Superior temporal gyrus (tissue), 1 donor: ENCODE measurements at regions not wholly inside any gene's neighbourhood (a gene's known extent, or its start where the extent isn't known, plus 50 kb on each side); places are given as distances from the start of the nearest gene placed in this dataset.

ENCODE experiments used
- DNase-seq: peaks from one replicate; pipeline ENCODE4 v3.0.0-alpha.2; 2016; ENCODE audit errors: extremely low spot score

DNA sequence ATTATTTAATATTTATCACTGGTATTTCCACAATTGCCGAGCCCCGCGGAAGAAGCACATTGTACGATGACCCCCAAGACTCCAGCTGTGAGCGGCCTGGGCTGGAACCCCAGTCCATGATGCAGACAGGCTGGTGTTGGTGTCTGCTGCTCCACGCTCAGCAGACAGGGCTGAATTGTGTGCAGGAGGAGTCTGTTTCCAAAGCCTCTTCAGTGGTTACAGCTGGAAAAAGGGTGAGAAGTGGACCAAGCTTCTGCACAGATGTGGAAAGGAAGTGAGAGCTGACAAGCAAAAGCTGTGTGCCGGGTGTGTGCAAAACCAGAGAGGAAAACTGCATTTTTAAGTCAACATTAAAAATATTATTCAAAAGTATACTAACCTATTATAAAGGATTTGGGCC is 500.4 kb downstream of the GALR1 start:
- DNase-seq: no peak

DNA sequence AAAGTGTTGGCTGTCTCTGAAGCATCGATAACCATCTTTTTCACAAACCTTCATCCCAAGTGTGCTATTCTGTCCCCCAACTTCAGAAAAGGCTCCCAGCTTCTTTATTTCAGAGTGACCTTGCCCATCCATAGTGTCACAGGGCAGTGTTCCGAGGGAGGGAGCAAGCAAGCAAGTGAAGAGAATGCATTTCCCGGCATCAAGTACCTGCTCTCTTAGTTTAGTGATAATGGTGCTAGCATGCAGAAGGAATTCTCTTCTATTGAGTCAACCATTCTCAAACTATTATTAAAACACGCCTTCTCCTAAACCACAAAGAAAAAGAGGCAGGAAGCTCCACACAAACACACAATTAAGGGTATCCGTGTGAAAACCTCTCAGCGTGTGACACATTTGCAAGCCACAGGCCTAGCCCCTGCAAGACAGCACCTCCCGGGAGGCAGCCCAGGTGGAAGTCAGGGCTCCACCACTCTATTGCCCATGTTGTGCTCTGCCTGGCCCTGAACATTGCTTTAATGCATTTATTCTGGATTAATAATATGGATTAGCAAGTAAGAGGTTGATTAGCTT is 504.9 kb downstream of the GALR1 start:
- DNase-seq: no peak

DNA sequence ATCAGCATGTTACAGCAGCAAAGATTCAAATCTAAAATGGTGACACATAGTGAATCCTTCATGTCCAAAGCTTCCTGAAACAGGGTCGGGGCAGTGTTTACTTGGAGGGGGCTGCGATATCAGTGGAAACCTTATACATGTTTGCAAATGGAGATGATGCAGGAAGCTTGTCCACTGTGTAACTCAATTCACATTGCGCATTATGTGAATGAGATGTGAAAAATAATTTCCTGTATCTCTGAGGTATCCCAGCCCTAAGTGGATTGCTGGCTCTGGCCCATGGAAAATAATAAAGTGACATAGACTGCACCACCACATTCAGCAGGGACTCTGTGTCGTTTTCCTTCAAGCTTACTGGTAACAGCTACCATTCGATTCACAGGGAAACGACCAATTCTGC is 505.5 kb downstream of the GALR1 start:
- DNase-seq: no peak

DNA sequence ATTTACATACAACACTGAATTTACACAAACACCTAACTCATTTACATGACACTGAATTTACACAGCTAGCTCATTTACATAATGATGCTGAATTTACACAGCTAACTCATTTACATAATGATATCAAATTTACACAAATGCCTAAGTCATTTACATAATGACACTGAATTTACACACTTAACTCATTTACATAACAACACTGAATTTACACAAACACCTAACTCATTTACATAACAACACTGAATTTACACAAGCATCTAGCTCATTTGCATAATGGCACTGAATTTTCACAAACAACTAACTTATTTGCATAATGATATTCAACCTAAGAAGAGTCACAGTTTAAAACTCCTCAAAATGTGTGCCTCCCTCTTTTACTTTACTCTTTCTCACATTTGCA is 511.7 kb downstream of the GALR1 start:
- no peak for DNase-seq

DNA sequence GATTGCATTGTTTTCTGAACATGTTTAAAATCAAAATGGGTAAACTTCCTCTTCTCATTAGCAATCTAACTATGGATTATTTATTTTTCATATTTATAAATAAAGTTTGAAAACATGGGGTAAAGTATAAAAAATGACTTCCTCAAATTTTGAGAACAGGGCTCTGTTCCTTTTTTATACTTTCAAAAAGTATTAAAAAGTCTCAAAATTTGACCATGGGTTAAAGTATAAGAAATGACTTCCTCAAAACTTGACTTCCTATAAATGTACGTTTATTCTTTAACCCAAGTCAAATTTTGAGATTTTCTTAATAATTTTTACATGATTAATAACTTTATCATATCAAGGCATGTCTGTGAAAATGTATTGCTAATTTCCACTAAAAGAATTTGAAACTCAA is 512.4 kb downstream of the GALR1 start:
- DNase-seq: no peak

DNA sequence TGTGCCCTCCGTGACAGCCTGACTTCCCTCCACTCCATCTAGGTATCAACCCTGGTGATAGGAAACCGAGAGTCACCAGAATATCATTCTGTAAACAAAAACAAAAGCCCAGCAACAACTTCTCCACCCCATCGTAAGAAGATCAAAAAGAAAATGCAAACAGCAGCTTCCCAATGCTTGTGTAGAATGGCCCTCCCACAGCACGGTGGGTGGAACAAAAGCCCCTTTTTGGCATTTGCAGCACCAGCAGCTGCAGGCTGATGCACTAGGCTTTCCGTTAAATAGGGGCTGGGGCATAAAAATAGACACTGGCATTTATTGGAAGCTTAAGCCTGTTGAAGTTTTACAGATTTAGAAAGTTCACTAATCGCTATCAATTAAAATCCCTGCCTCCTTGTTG is 513.0 kb downstream of the GALR1 start:
- no peak for DNase-seq

DNA sequence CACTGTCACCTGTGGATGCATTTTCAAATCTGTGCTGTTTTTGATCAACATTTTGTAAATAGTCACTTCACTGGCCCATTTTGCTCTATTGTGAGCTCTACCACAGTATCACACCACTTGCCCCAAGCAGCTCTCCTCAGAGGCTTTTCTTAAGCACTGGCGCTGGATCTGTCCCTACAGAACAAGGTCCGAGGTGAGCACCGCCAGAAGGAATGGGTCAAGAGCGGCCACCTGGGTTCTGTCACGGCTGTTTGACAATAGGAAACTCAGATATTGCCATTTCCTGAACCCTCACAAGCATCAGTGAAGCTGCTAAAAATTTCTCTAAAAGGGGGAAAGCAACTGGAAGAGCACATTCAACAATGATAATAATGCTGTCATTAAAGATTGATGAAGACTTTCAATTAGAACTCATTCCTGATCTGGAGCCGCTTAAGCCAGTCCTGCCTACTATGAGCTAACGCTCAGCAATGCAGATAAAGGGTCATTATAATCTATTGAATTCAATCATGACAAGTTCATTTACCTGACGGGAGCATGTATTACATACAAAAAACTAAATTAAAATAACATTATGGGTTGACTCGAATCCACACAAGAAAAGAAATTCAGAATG is 514.0 kb downstream of the GALR1 start:
- no peak for DNase-seq

DNA sequence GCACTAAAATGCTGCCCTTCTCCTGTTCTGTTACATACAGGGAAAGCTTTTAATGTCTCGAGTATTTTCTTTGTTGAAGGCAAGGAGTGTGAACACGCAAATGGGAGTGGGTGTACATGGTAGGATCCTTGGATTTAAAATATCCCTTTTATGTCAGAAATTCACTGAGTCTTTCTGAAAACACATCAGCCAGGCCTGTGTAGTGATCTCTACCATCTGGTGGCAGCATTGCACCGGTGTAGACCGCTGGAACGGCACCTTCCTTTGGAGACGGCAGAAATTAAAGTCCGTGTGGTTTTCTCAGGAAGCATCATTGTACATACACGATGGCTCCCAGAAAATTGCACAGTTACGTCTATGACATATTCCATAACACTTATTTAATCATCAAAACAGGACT is 515.8 kb downstream of the GALR1 start:
- peak; percentile 58 for DNase-seq

DNA sequence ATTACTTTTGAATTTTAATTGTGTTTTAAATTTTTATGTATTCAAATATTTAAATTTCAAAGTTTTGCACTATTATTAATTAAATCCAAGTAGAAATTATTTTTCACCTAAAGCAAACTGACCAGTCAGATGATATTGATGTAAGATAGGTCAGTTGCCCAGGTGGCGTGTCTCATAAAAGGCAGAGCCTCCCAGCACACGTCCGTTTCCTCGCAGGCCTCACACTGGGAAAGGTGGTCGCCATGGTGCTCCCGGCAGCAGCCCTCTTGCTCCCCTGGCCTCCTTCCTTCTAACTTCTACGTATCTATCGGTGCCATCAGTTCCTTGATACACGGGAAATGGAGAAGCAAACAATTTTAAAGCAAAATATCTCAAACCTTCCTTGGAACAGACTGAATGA is 516.8 kb downstream of the GALR1 start:
- no peak for DNase-seq

DNA sequence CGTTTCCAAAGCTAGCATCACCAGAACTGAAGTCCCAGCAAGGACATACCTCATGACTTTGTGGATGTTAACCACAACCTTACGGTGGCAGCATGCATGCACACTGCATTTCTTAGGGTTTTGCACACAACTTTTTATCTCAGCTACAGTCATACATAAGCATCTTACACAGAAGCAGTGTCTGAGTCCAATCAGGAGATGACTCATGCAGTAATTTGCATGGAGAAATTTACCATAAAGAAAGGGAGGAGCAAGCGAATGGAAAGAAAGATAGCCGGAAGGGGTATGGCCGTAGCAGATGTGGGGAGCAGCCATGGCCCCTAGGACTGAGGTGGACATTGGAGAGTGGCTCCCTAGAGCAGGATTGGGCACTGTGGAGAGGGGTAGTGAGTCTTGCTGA is 522.5 kb downstream of the GALR1 start:
- DNase-seq: no peak

DNA sequence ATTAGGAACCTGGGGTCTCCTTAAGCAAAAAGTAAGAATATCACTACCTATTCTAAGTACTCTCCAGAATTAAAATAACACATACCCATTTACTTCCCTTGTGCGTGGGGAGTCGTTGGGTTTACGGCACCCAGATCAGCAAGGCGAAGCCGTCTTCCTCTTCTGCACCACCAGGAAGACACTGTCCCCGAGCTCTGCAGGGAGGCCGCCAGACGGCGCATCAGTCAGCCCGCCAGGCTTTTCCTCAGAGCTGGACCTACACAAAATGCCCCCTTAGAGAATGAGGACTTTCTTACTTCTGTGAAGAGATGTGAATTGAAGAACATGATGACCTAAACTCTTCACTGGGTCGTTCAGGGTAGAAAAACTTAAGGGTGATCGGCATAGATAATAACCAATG is 526.5 kb downstream of the GALR1 start:
- DNase-seq: no peak

DNA sequence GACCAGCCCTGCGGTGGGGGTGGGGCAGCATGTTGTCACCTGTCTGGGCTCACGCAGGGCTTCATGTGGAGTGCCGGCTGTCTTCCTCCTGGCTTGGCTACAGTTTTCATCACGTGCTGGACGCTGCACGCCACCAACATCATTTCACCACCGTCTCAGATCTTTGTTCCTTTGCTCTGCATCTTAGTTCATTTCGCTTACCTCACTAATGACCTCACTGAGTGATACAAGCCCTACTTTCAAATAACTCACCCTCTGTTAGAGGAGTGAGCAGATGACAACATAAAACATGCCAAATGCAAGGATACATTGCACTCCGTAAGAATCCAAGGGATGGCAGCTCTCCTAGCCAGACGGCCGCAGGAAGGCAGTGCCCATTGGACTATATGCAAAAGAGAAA is 527.5 kb downstream of the GALR1 start:
- no peak for DNase-seq

DNA sequence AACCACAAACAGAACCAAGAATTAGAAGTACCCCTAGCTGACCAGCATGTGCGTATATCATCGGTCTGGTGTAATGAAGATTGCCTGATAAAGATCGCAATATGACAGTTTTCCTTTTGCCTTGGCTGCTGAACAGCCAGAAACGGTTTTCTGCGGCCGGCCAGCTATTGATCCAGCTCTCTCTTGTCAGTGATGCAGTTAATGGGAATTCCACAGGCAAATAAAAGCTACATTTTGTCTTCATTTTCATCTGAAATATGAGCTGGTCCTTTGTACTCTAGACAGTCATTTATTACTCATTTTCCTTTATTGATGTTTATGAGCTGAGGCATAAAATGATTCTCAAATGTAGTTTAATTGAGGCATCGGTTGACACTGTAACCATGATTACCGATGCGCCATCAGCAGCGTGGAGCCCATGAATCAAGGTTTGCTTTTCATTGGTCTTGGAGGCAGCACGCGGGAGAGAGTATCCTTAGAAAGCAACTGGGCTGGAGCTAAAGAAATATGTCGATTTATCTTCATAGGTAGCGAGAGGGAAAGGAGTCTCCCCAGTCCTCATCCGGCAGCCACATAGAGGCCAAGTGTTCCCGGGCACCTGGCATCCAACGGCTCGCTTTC is 535.2 kb downstream of the GALR1 start:
- no peak for DNase-seq

DNA sequence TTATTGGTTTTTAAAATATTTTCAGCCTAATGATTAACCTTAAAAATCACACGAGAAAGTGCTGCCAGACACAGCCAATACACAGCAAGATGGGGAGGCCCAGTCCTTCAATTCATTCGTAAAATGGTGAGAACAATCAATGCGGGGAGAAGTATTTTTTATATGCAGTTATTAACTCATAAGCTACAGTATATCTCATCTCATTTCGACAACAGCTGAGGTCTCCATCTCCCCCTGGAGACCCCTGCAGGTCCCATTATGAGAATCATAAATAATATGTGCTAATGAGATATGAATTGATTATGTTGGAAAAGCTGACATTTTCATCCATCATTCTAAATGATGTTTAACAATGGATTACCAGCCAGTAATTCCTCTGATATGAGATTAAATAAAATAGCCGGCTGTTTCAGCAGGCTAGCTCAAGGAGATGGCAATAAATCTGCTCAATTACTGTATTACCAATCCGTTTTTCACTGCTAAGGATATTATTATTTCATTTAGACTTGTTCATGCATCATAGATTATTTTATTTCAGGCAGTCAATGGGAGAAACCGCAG is 535.8 kb downstream of the GALR1 start:
- no peak for DNase-seq

DNA sequence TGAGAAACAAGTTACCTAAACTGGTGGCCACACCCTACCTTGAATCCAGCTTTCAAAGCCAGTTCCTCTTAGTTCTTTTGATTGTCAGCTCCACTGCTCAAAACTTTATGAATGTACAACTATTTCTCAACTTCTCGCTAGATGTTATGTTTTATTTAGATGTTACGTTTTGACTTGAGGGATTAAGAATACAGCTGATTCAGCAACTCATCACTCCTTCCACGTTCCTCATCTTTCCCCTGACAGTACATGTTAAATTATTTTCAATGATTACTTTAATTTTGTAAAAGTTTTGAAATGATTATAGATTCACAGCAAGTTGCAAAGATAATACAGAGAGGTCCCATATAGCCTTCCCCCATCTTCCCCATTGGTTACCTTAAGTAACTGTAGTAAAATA is 553.4 kb downstream of the GALR1 start:
- DNase-seq: no peak

DNA sequence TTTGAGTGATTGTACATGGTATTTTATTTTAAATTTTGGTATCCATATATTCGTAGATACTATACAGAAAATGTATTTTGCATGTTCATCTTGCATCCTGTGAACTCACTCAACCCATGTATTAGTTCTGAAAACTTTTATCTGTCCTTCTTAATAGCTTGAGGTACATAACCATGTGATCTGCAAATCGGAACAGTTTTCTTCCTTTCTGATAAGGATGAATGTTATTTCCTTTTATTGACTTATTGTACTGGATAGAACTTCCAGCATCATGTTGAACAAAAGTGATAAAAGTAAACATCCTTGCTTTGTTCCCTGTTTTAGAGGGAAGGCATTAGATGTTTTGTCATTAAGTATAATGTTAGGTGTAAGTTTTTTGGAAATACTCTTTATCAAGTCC is 554.7 kb downstream of the GALR1 start:
- no peak for DNase-seq

DNA sequence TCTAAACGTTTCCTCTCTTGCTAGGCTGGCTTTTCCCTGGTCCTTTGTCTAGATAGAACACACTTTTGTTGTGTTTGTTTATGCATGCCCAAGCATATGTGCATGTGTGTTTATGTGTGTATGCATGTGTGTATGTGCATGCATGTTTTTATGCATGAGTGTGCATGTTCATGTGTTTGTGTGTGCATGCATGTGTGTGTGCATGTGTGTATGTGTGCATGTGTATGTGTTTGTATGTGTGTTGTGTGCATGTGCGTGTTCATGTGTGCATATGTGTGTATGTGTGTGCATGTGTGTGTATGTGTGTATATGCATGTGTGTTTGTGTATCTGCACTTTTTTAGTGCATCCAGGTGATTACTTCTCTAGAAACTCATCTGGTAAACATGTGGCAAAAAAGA is 558.0 kb downstream of the GALR1 start:
- DNase-seq: no peak

DNA sequence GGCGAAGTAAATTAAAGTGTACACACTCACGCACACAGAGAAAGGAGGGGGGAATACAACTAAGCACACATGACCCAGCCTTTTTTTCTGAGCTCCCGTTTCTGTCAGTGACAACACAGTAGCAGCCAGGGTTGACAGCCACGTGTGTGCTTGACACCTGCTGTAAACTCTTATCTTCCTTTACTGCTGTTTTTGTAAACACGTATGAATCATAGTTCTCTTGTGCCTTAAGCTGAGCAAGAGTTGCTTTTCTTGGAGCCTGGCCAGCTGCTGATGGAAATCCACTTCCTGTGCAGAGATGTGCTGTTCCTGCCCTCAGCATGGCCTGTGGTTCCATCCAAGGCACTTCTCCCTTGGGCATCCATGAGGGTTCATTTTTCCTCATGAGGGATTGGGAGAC is 561.9 kb downstream of the GALR1 start:
- DNase-seq: no peak

DNA sequence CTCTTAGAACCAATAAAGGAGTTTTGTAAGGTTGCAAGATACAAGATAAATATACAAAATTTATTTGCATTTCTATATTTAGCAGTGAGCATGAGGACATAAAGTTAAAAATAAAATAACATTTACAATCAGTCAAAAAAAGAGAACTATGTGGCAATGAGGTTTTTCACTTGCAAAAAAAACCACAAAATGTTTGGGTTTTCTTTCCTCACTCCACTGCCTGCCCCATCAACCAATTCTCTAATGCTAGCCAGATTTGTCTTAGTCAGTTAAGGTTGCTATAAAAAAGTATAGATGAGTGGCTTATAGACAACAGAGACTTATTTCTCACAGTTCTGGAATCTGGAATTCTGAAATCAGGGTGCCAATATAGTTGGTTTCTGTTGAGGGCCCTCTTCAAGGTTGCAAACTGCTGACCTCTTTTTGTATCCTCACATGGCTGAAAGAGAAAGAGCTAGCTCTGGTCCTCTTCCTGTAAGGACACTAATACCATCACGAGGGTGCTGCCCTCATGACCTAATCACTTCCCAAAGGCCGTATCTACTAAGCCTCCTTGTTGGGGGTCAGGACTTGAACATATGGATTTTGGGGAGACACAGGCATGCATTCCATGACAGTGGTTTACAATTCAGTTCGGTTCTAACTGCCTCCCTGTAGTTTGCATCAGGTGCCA is 566.2 kb downstream of the GALR1 start:
- no peak for DNase-seq

DNA sequence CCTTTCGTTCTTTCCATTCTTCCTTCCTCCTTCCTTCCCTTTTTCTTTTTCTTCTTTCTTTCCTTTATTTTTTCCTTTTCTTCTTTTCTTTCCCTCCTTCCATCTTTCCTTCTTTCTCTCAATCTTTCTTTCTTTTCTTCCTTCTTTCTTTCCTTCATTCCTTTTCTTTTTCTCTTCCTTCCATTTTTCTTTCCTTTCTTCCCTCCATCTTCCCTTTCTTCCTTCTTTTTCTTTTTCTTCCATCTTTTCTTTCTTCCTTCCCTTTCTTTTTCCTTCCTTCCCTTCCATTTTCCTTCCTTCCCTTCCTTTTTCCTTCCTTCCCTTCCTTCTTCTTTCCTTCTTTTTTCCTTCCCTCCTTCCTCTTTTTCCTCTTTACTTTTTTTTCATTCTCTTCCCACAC is 568.7 kb downstream of the GALR1 start:
- DNase-seq: no peak

DNA sequence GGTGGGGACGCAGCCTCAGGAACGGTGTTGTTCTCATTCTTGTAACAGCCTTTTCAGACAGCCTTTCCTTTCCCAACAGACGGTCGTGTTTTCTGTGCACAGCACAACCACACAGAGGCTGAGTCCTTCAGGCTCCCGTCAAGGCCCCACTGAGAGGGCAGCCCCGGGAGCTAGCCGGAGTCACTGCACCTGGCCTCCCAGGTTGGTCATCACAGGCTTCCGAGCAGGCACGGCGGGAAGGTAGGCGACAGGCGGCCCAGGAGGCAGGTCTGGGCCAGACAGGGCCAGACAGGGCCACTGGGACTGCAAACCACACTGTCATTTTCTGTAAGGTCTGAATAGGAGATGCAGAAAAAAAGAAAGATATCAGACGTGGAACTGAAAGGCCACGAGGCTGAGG is 570.8 kb downstream of the GALR1 start:
- DNase-seq: no peak

DNA sequence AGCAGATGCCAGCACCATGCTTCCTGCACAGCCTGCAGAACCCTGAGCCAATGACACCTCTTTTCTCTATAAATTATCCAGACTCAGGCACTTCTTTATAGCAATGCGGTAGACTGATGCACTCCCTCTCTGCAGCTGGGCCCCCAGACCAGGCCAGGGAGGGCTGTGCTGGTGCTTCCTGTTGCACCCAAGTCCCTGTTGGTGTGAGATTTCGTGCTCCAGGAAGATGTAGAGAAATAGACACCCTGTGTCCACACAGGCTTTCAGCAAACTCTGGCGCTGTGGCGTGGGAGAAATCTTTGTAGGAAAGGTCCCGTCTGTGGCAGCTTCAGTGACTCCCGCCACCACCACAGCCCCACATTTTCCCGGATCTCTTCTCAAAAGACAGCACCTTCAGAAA is 572.2 kb downstream of the GALR1 start:
- no peak for DNase-seq

DNA sequence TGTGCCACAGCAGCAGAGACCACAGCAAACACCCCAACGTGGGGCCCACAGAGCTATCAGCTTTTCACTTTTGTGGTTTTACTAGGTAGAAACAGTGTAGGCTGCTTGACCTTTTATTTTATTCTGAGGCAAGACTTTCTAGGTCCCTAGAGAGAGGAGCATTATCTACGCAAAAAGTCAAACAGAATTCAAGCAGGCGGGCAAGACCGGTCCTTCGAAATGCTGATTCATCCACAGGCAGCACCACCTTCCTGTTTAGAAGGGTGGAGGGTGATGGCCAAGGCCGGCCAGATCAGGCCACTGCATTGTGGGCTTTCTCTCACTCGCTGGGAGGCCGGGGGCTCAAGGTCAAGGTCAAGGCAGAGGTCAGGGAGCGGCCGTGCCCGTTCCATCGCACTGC is 573.0 kb downstream of the GALR1 start:
- no peak for DNase-seq
